ACC112 (cell line): ENCODE measurements at regions not wholly inside any gene's neighbourhood (a gene's known extent, or its start where the extent isn't known, plus 50 kb on each side); places are given as distances from the start of the nearest gene placed in this dataset.
"Not testable (repeated sequence)": the region's sequence is repeated elsewhere in the genome, so short reads cannot be mapped to it uniquely, and the experiment has no call there.

Source experiments
- H2AFZ ChIP-seq: fragments of 200-600 bp; sonication (generic); one replicate; pipeline ENCODE4 v1.6.0; 2017; ENCODE audit warnings: antibody characterized with exemption, low read length; ENCODE audit not compliant: unreplicated experiment
- H3K27ac ChIP-seq: fragments of 200-600 bp; sonication (generic); 2 replicates; pipeline ENCODE4 v1.5.1; 2014; ENCODE audit warnings: low read depth, mild to moderate bottlenecking, antibody characterized with exemption, low read length, moderate library complexity
- H3K27me3 ChIP-seq: fragments of 200-600 bp; sonication (generic); 2 replicates; pipeline ENCODE4 v1.6.1; 2014; ENCODE audit warnings: mild to moderate bottlenecking, antibody characterized with exemption, low read length, moderate library complexity, mixed read lengths; ENCODE audit not compliant: insufficient read depth
- H3K36me3 ChIP-seq: fragments of 200-600 bp; sonication (generic); 2 replicates; pipeline ENCODE4 v1.6.1; 2016; ENCODE audit warnings: mild to moderate bottlenecking, antibody characterized with exemption, low read length, moderate library complexity, mixed read lengths; ENCODE audit not compliant: insufficient read depth
- H3K4me1 ChIP-seq: fragments of 200-600 bp; sonication (generic); one replicate; pipeline ENCODE4 v1.6.1; 2016; ENCODE audit warnings: low read length, mixed read lengths; ENCODE audit not compliant: insufficient read depth, unreplicated experiment, control insufficient read depth
- H3K4me3 ChIP-seq: fragments of 200-600 bp; sonication (generic); 2 replicates; pipeline ENCODE4 v1.5.1; 2014; ENCODE audit warnings: mild to moderate bottlenecking, low read depth, low read length
- H3K79me2 ChIP-seq: fragments of 200-600 bp; sonication (generic); one replicate; pipeline ENCODE4 v1.6.0; 2016; ENCODE audit warnings: low read length; ENCODE audit not compliant: control insufficient read depth, unreplicated experiment, insufficient read depth

GRCh38 chr15:66885281-66885915 is 180.0 kb upstream of the SMAD3 start:
- H3K79me2 ChIP-seq: no peaks in the 10 kb centered on the region
- H3K4me3 ChIP-seq: no peak overlapping the region
- no peaks in the 10 kb centered on the region for H3K27me3 ChIP-seq
- H3K36me3 ChIP-seq: no peaks in the 10 kb centered on the region
- no peak overlapping the region for H3K27ac ChIP-seq
- peaks cover 47% of the 10 kb centered on the region for H3K4me1 ChIP-seq
- H2AFZ ChIP-seq: no peak overlapping the region

DNA sequence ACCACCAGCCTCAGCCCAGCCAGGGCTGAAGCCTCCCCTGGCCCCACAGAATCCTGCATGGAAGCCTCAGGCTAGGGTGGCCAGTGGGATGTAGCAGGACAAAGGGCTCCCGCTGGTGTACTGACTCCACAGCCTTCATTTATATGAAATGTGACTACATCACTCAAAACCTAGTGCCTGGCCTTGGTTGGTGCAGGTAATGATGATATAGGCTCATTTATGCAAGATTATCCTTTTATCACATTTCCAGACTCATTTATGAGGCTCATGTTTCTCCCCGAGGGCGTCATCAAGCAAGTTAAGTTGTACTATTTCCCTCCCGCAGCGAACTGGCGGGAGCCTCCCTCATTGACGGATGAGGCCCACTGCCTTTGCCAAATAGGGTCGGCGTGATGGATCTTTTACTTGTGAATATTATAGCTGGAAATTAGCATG is 179.1 kb upstream of the SMAD3 start:
- no peaks in the 10 kb centered on the region for H3K36me3 ChIP-seq
- no peak overlapping the region for H3K4me3 ChIP-seq
- peaks cover 40% of the 10 kb centered on the region for H3K4me1 ChIP-seq
- no peaks in the 10 kb centered on the region for H3K79me2 ChIP-seq
- no peaks in the 10 kb centered on the region for H3K27me3 ChIP-seq
- H2AFZ ChIP-seq: no peak overlapping the region
- no peak overlapping the region for H3K27ac ChIP-seq

DNA sequence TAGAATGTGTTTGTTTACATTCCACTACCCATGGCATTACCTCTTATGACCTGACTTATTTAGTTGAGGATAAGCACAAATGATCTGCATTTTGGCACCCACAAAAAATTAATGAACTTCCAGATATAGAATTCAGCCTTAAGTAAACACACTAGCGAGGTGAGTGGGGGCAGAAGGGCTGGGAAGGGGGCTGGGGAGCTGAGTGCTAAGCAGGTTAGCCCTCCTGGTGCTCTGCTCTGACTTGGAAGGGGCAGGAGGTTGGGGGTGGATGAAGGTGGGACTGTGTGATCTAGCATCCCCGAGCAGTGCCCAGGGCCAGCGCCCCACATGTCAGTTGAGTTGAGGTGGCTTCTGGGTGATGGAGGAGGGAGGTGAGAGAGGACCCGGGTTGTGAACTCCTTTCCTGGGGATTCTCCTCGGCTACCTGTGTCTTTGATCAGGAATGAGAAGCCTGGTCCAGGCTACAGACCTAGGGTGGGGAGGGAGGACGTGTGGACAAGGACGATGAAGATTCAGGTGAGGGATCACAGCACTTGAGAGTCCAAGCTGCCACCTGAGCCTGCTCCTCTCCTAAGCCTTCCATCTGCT is 178.6 kb upstream of the SMAD3 start:
- Histone ChIP-seq H3K79me2 (no peaks in the 10 kb centered on the region), H3K4me3 (no peak overlapping the region), H3K27me3 (no peaks in the 10 kb centered on the region), H3K36me3 (no peaks in the 10 kb centered on the region), H3K4me1 (peaks cover 35% of the 10 kb centered on the region), H3K27ac (no peak overlapping the region), H2AFZ (no peak overlapping the region)

- H3K79me2 ChIP-seq, H3K27me3 ChIP-seq, H3K4me3 ChIP-seq, H3K36me3 ChIP-seq, H2AFZ ChIP-seq, H3K27ac ChIP-seq: not testable (repeated sequence)
- H3K4me1 ChIP-seq: peaks cover 17% of the 10 kb centered on the region
These were observed 176.1 kb upstream of the SMAD3 start for GRCh38 chr15:66889298-66889697.

DNA sequence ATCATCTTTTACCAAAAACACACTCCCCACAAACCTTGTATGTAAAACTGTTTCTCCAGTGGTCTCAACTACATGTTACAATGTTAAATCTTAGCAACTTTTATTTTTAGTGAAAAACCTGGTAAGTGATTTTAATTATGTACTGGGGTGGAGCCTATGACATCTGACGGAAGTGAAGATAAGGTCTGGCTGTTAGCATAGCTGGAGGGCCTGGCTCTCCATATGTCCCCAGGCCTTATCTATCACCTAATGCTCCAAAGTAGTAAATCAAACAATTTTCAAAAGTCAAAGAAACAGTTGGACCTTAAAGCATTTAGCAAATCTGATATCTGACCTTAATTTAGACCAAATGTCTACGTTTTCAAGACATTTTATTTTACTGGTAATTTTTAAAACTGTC is 173.6 kb upstream of the SMAD3 start:
- H3K36me3 ChIP-seq: no peaks in the 10 kb centered on the region
- H3K79me2 ChIP-seq: no peaks in the 10 kb centered on the region
- peaks cover 14% of the 10 kb centered on the region for H3K4me1 ChIP-seq
- no peaks in the 10 kb centered on the region for H3K27me3 ChIP-seq
- H3K27ac ChIP-seq: no peak overlapping the region
- no peak overlapping the region for H2AFZ ChIP-seq
- no peak overlapping the region for H3K4me3 ChIP-seq

DNA sequence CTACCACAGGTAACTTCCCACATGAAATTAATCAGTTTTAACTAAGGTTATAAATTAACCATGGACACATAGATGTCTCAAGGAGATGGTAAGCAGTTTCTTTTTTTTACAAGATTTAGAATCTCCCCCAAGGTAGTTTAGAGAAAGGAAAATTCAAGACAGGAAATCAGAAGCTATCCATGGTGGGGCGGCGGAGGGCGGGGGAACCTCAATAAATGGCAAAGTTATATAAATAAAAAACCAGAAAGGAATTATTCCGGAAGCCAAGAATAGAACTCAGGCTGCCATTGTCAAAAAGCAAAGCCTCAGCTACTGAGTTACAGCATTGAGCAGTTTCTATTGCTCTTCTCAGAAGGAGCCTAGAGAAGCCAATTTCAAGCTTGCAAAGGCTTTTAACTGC is 172.1 kb upstream of the SMAD3 start:
- Histone ChIP-seq H3K27ac (no peak overlapping the region), H3K4me1 (peaks cover 4% of the 10 kb centered on the region), H3K27me3 (no peaks in the 10 kb centered on the region), H3K4me3 (no peak overlapping the region), H3K79me2 (no peaks in the 10 kb centered on the region), H2AFZ (no peak overlapping the region), H3K36me3 (no peaks in the 10 kb centered on the region)

DNA sequence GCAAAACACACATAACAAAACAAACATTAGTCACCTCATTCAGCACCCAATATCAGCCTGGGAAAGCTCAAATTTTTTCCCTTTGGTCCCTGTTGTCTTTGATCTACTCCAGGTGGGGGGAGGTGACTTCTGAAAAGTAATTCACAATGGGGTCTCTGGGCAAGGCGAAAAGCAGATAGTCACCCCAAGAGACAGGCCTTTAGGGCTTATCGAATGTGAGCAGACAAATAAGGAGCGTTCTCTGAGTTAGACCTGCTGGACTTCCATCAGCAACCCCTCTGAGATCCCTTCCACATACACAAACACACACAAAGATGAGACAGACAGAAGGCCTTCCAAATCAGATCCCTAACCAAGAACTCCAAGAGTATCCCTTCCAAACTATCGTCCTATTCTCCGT is 171.0 kb upstream of the SMAD3 start:
- Histone ChIP-seq H3K4me3 (no peak overlapping the region), H3K27me3 (no peaks in the 10 kb centered on the region), H3K27ac (no peak overlapping the region), H3K36me3 (no peaks in the 10 kb centered on the region), H3K79me2 (no peaks in the 10 kb centered on the region), H3K4me1 (peaks cover 4% of the 10 kb centered on the region), H2AFZ (no peak overlapping the region)

DNA sequence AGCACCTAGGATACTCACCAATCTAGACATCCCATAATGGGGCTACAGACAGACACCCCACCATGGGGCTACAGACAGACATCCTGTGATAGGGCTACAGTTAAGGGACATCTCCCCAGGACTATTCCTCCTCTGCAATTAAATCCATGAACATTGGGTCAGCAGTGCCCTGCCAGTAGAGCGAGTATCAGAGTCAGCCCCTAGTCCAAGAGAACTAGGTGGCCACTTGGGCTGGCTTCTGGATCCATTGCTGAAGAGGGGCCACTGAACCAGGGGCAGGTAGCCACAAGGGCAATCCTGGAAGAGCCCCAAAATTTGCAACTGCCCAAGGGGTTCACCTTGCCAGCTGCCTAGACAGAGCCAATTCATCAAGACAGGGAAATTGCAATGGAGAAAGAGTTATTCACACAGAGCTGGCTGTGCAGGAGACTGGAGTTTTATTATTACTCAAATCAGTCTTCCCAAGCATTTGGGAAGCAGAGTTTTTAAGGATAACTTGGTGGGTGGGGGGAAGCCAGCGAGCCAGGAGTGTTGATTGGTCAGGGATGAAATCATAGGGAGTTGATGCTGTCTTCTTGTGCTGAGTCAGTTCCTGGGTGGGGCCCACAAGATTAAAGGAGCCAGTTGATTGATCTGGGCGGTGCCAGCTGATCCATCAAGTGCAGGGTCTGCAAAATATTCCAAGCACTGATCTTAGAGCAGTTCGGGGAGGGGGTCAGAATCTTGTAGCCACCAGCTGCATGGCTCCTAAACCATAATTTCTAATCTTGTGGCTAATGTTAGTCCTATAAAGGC is 170.2 kb upstream of the SMAD3 start:
- Histone ChIP-seq H2AFZ (no peak overlapping the region), H3K36me3 (no peaks in the 10 kb centered on the region), H3K4me3 (no peak overlapping the region), H3K79me2 (no peaks in the 10 kb centered on the region), H3K27ac (no peak overlapping the region), H3K27me3 (no peaks in the 10 kb centered on the region), H3K4me1 (peaks cover 12% of the 10 kb centered on the region)

- no peak overlapping the region for H3K27ac ChIP-seq
- H2AFZ ChIP-seq: no peak overlapping the region
- H3K27me3 ChIP-seq: no peaks in the 10 kb centered on the region
- no peak overlapping the region for H3K4me3 ChIP-seq
- no peaks in the 10 kb centered on the region for H3K36me3 ChIP-seq
- H3K4me1 ChIP-seq: peaks cover 15% of the 10 kb centered on the region
- no peaks in the 10 kb centered on the region for H3K79me2 ChIP-seq
These were observed 169.5 kb upstream of the SMAD3 start for GRCh38 chr15:66895794-66896453.

GRCh38 chr15:66896611-66897010 is 168.8 kb upstream of the SMAD3 start:
- Histone ChIP-seq H2AFZ (no peak overlapping the region), H3K27ac (no peak overlapping the region), H3K4me3 (no peak overlapping the region), H3K27me3 (no peaks in the 10 kb centered on the region), H3K79me2 (no peaks in the 10 kb centered on the region), H3K36me3 (no peaks in the 10 kb centered on the region), H3K4me1 (peaks cover 22% of the 10 kb centered on the region)
